Mesothelial cell of epicardium (in vitro differentiated cells): ENCODE measurements at regions not wholly inside any gene's neighbourhood (a gene's known extent, or its start where the extent isn't known, plus 50 kb on each side); places are given as distances from the start of the nearest gene placed in this dataset.

Source experiments
- DNase-seq, 2 experiments: peaks; one replicate each; pipeline ENCODE4 v3.0.0; 2021; ENCODE audit warnings: low spot score in 2 of 2; ENCODE audit not compliant: unreplicated experiment in 2 of 2
- H3K27ac Mint-ChIP-seq: 2 replicates; pipeline ENCODE4 v1.8.0; 2021; ENCODE audit warnings: mixed read lengths
- H3K27me3 Mint-ChIP-seq: 2 replicates; pipeline ENCODE4 v1.8.0; 2021; ENCODE audit warnings: low read depth, mixed read lengths
- H3K36me3 Mint-ChIP-seq: 2 replicates; pipeline ENCODE4 v1.8.0; 2021; ENCODE audit warnings: mixed read lengths
- H3K4me1 Mint-ChIP-seq: 2 replicates; pipeline ENCODE4 v1.8.0; 2021; ENCODE audit warnings: mixed read lengths
- H3K4me3 Mint-ChIP-seq: 2 replicates; pipeline ENCODE4 v1.8.0; 2021; ENCODE audit warnings: mild to moderate bottlenecking, moderate library complexity, mixed read lengths
- H3K9me3 Mint-ChIP-seq: 2 replicates; pipeline ENCODE4 v1.8.0; 2021; ENCODE audit warnings: mixed read lengths
- CTCF ChIP-seq: fragments of 200-600 bp; sonication (generic); IDR thresholded peaks from one replicate; pipeline ENCODE4 v1.5.0; 2021; ENCODE audit warnings: antibody characterized with exemption; ENCODE audit not compliant: unreplicated experiment

- H3K4me1 Mint-ChIP-seq = peaks cover 15% of the 10 kb centered on the region
- no peak overlapping the region for H3K4me3 Mint-ChIP-seq
- TF ChIP-seq CTCF = no peak
- DNase-seq = no peak
- no peaks in the 10 kb centered on the region for H3K27me3 Mint-ChIP-seq
- H3K9me3 Mint-ChIP-seq = peaks cover 18% of the 10 kb centered on the region
- no peak overlapping the region for H3K27ac Mint-ChIP-seq
- no peaks in the 10 kb centered on the region for H3K36me3 Mint-ChIP-seq
Measured at GRCh38 chr2:12513339-12513738, 203.4 kb upstream of the TRIB2 start.

- no peak overlapping the region for H3K4me3 Mint-ChIP-seq
- H3K9me3 Mint-ChIP-seq = peaks cover 15% of the 10 kb centered on the region
- peaks cover 15% of the 10 kb centered on the region for H3K4me1 Mint-ChIP-seq
- no peak for TF ChIP-seq CTCF
- H3K27ac Mint-ChIP-seq = no peak overlapping the region
- no peaks in the 10 kb centered on the region for H3K36me3 Mint-ChIP-seq
- H3K27me3 Mint-ChIP-seq = no peaks in the 10 kb centered on the region
- DNase-seq = no peak
Measured at GRCh38 chr2:12514168-12514567, 202.6 kb upstream of the TRIB2 start.

- no peak overlapping the region for H3K4me3 Mint-ChIP-seq
- no peak for DNase-seq
- H3K4me1 Mint-ChIP-seq = peaks cover 15% of the 10 kb centered on the region
- no peaks in the 10 kb centered on the region for H3K27me3 Mint-ChIP-seq
- no peak overlapping the region for H3K27ac Mint-ChIP-seq
- peaks cover 8% of the 10 kb centered on the region for H3K9me3 Mint-ChIP-seq
- H3K36me3 Mint-ChIP-seq = no peaks in the 10 kb centered on the region
- no peak for TF ChIP-seq CTCF
Measured at GRCh38 chr2:12514631-12515437, 201.9 kb upstream of the TRIB2 start.

GRCh38 chr2:12515871-12516270 is 200.9 kb upstream of the TRIB2 start:
- Mint-ChIP-seq H3K4me3 (no peak overlapping the region), H3K36me3 (no peaks in the 10 kb centered on the region), H3K4me1 (peaks cover 15% of the 10 kb centered on the region), H3K9me3 (no peaks in the 10 kb centered on the region), H3K27me3 (no peaks in the 10 kb centered on the region), H3K27ac (no peak overlapping the region)
- no peak for DNase-seq
- TF ChIP-seq CTCF = no peak

GRCh38 chr2:12533337-12534005 is 183.3 kb upstream of the TRIB2 start:
- Mint-ChIP-seq H3K27me3 (no peaks in the 10 kb centered on the region), H3K36me3 (no peaks in the 10 kb centered on the region), H3K4me3 (no peak overlapping the region), H3K9me3 (no peaks in the 10 kb centered on the region), H3K4me1 (peaks cover 55% of the 10 kb centered on the region), H3K27ac (no peak overlapping the region)
- TF ChIP-seq CTCF = no peak
- no peak for DNase-seq
